Psoas muscle (tissue), 7 donors: ENCODE measurements at regions not wholly inside any gene's neighbourhood (a gene's known extent, or its start where the extent isn't known, plus 50 kb on each side); places are given as distances from the start of the nearest gene placed in this dataset.

ENCODE experiments used
- ATAC-seq, 4 donors: fragments of 200-7000 bp; cut with Tn5 transposase; one replicate each; pipeline ENCODE4 v1.9.1; 2020; ENCODE audit warnings: moderate library complexity in 3 of 4, mild to moderate bottlenecking in 2 of 4
- DNase-seq, 2 donors: peaks; one replicate each; pipeline ENCODE4 v3.0.0-alpha.2; 2020
- H3K27ac ChIP-seq: fragments of 200-600 bp; one replicate; pipeline ENCODE4 v1.8.0; 2022
- H3K27me3 ChIP-seq, 3 donors: fragments of 200-600 bp in 1 of 3; one replicate each; pipeline versions ENCODE4 v1.6.1 to v1.8.0; 2013 to 2022; ENCODE audit warnings: low read length in 2 of 3, mild to moderate bottlenecking in 2 of 3, moderate library complexity in 1 of 3; ENCODE audit not compliant: insufficient read depth in 3 of 3
- H3K36me3 ChIP-seq, 2 donors: fragments of 200-600 bp in 1 of 2; one replicate each; pipeline versions ENCODE4 v1.6.1 to v1.8.0; 2013 to 2022; ENCODE audit warnings: low read depth in 1 of 2, mild to moderate bottlenecking in 1 of 2, moderate library complexity in 1 of 2; ENCODE audit not compliant: insufficient read depth in 1 of 2
- H3K4me1 ChIP-seq: fragments of 200-600 bp; one replicate; pipeline ENCODE4 v1.8.0; 2022
- H3K4me3 ChIP-seq: fragments of 200-600 bp; one replicate; pipeline ENCODE4 v1.8.0; 2022; ENCODE audit warnings: mild to moderate bottlenecking
- H3K9me3 ChIP-seq: fragments of 200-600 bp; one replicate; pipeline ENCODE4 v1.8.0; 2022
- WGBS, 3 donors: extraction: QIAGEN DNeasy Blood & Tissue Kit; methylation state at CpG; one replicate each; pipeline versions ENCODE4 v1.1.6 to v1.1.7; 2013; 5-methylcytosine and 5-hydroxymethylcytosine counted together
- intact Hi-C, 2 donors: fragments of 100-400 bp; cut with DNase I; formaldehyde crosslinking; loops; one replicate each; pipeline versions ENCODE4 v1.11.0 to v1.14.2; 2022
- TF ChIP-seq, protein P1 (sequence below): fragments of 200-600 bp; IDR thresholded peaks from one replicate; pipeline ENCODE4 v1.8.0; 2022; ENCODE audit warnings: antibody characterized with exemption
- donor health status: healthy with polysubstance abuse.
- donor health status: DM: no; HTN: no; CAD: no; lungs with moderate emphysema.
- donor health status: Bipolar disorder and iron deficiency.
- donor health status: healthy.
- donor health status: DM: yes; HTN: yes; CAD: no.
- donor health status: DM: no; HTN: no; CAD: no.
- donor health status: DM: yes; HTN: yes; CAD: no.

DNA sequence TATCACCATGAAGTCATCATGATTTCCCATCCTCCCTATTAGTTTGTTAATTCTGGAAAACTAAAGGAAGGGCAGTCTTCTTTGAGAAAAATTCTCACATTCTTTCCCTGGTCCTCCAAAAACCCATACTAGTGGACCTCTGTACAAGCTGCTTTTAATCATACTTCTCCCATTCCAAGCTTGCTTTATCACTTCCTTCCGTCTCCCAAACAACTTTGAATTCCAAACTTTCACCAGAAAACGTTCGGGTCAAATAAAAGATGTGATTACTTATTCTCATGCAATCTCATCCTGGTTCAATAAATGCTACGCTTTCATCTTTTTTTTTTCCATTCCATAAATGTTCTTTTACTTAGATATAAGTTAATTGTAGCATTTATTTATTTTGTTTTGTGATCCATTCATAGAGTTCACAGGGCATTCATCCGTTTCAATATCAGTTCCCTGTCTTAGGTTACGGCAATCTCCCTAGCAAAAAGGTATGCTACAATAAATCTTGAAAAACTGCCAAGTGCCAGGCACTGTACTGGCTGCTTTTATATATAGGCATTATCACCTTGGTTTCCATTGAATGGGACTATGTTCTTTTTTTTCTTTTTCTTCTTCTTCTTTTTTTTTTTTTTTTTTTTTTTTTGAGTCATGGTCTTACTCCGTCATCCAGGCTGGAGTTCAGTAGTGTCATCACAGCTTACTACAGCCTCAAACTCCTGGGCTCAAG is 100.2 kb upstream of the GREM2 start:
- Histone ChIP-seq H3K4me1 (no peaks in the 10 kb centered on the region), H3K9me3 (no peaks in the 10 kb centered on the region), H3K27ac (no peak overlapping the region), H3K4me3 (no peak overlapping the region), H3K36me3 (no peaks in the 10 kb centered on the region), H3K27me3 (no peaks in the 10 kb centered on the region)
- DNase-seq (no peak), ATAC-seq (no peak)
- 76 to 82% (median 81%) methylated on average over 7 of the region's 7 CpGs for WGBS, 3 donors
- TF ChIP-seq, protein P1, sequence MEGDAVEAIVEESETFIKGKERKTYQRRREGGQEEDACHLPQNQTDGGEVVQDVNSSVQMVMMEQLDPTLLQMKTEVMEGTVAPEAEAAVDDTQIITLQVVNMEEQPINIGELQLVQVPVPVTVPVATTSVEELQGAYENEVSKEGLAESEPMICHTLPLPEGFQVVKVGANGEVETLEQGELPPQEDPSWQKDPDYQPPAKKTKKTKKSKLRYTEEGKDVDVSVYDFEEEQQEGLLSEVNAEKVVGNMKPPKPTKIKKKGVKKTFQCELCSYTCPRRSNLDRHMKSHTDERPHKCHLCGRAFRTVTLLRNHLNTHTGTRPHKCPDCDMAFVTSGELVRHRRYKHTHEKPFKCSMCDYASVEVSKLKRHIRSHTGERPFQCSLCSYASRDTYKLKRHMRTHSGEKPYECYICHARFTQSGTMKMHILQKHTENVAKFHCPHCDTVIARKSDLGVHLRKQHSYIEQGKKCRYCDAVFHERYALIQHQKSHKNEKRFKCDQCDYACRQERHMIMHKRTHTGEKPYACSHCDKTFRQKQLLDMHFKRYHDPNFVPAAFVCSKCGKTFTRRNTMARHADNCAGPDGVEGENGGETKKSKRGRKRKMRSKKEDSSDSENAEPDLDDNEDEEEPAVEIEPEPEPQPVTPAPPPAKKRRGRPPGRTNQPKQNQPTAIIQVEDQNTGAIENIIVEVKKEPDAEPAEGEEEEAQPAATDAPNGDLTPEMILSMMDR = no peak
- intact Hi-C loops = no loop called here

DNA sequence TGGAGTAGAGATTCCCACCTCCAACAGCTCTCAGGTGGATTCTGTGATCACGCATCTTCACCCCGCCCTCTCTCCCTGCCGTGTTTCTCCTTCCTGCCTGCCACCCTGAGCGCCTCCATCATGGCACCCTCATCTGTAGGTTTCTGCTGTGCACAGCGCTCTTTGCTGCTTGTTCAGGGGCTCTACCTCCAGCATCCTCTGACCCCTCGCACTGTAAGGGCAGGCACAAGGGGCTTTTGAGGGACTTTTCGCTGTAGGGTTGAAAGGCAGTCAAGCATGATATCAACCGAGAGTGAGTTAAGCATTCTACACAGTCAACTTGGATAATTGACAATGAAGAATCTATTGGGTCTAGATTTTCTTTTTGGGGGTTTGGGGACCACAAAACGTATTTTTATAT is 99.1 kb upstream of the GREM2 start:
- intact Hi-C loops = no loop called here
- no peak overlapping the region for H3K27ac ChIP-seq
- TF ChIP-seq, protein P1 = no peak
- 89 to 91% (median 90%) methylated on average over 9 of the region's 9 CpGs for WGBS, 3 donors
- DNase-seq (no peak), ATAC-seq (no peak)
- H3K36me3 ChIP-seq = no peaks in the 10 kb centered on the region
- H3K4me1 ChIP-seq = no peaks in the 10 kb centered on the region
- no peak overlapping the region for H3K4me3 ChIP-seq
- H3K9me3 ChIP-seq = no peaks in the 10 kb centered on the region
- H3K27me3 ChIP-seq = no peaks in the 10 kb centered on the region

DNA sequence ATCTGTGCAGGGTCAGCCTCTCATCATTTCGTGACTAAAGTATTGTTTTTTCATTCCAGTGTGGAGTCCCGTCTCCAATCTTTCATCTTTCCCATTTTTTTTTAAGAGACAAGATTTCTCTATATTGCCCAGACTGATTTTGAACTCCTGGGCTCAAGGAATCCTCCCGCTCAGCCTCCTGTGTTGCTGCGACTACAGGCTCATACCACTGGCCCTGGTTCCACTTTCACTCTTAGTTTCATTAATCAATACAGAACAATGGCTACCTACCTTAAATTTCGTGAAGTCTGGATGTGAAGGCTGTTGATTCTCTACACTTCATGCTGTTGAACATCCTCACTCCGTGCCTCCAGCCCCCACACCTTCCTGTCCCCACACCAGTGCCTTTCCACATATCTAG is 97.7 kb upstream of the GREM2 start:
- Histone ChIP-seq H3K4me3 (no peak overlapping the region), H3K27ac (no peak overlapping the region), H3K4me1 (no peaks in the 10 kb centered on the region), H3K36me3 (no peaks in the 10 kb centered on the region), H3K9me3 (no peaks in the 10 kb centered on the region), H3K27me3 (no peaks in the 10 kb centered on the region)
- TF ChIP-seq, protein P1 = no peak
- intact Hi-C loops = no loop called here
- WGBS, 3 donors = 71 to 74% (median 72%) methylated on average over 6 of the region's 6 CpGs
- DNase-seq (no peak), ATAC-seq (no peak)

DNA sequence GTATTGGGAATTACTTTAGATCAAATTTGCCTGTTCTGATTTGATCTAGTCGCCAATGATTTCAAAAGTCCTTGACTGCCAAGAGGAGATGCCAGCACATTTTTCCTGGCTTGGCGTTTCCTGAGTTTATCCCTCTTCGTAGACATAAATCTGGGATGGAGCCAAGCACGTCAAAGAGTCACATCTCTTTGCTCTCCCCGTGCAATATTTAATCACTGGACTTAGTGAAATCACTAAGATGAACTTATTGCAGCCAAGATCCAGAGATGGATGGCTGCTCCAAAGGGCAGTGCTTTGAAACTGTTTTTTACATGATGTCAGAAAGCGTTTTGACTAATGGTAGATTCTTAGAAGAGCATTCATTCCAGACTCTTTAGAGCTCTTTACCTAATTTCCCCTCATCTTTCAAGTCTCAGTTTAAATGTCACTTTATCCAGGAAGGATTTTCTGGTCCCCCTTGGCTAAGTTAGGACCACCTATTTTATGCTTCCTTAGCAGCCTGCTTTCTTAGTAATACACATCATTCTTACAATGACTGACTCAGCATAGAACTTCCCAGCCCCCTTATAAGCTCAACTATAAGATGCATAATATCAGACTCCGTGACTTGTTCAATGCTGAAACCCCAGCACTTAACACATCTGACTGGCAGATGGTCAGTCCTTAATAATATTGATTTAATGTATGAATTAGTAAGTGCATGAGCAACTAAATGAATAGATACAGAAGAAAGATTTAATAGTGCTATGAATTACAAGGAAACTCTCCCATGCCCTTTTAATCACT is 94.4 kb upstream of the GREM2 start:
- H3K9me3 ChIP-seq = no peaks in the 10 kb centered on the region
- H3K27ac ChIP-seq = no peak overlapping the region
- no peaks in the 10 kb centered on the region for H3K27me3 ChIP-seq
- no peaks in the 10 kb centered on the region for H3K36me3 ChIP-seq
- DNase-seq = no peak
- ATAC-seq = no peak
- no peak overlapping the region for H3K4me3 ChIP-seq
- WGBS, 3 donors = 22 to 28% (median 26%) methylated on average over 7 of the region's 7 CpGs
- intact Hi-C loops = no loop called here
- TF ChIP-seq, protein P1 = no peak
- H3K4me1 ChIP-seq = no peaks in the 10 kb centered on the region
